ENCODE measurements at regions not wholly inside any gene's neighbourhood (a gene's known extent, or its start where the extent isn't known, plus 50 kb on each side); places are given as distances from the start of the nearest gene placed in this dataset.

- DNase-seq: no peak
Measured at GRCh38 chr9:95666096-95666784, 149.5 kb upstream of the PTCH1 start.

- DNase-seq: no peak
Measured at GRCh38 chr9:95653246-95653645, 136.5 kb upstream of the PTCH1 start.

- DNase-seq: no peak
Measured at GRCh38 chr9:95650720-95651119, 133.9 kb upstream of the PTCH1 start.

- no peak for DNase-seq
Measured at GRCh38 chr9:95649801-95650213, 133.0 kb upstream of the PTCH1 start.

- no peak for DNase-seq
Measured at GRCh38 chr9:95648225-95648624, 131.5 kb upstream of the PTCH1 start.

- DNase-seq: no peak
Measured at GRCh38 chr9:95645992-95646391, 129.2 kb upstream of the PTCH1 start.

- no peak for DNase-seq
Measured at GRCh38 chr9:95645579-95645978, 128.8 kb upstream of the PTCH1 start.

- DNase-seq: no peak
Measured at GRCh38 chr9:95644377-95644776, 127.6 kb upstream of the PTCH1 start.

GRCh38 chr9:95643619-95644018, 126.8 kb upstream of the PTCH1 start:
- DNase-seq: no peak

- DNase-seq: no peak
Measured at GRCh38 chr9:95642189-95642588, 125.4 kb upstream of the PTCH1 start.

- DNase-seq: no peak
Measured at GRCh38 chr9:95641586-95641985, 124.8 kb upstream of the PTCH1 start.

- DNase-seq: no peak
Measured at GRCh38 chr9:95640336-95640735, 123.6 kb upstream of the PTCH1 start.

- DNase-seq: no peak
Measured at GRCh38 chr9:95635986-95636671, 119.4 kb upstream of the PTCH1 start.

GRCh38 chr9:95634536-95634935, 117.8 kb upstream of the PTCH1 start:
- peak; percentile 93 for DNase-seq

- no peak for DNase-seq
Measured at GRCh38 chr9:95634114-95634513, 117.3 kb upstream of the PTCH1 start.

GRCh38 chr9:95629585-95629984, 112.8 kb upstream of the PTCH1 start:
- DNase-seq: no peak

- peak; percentile 63 for DNase-seq
Measured at GRCh38 chr9:95627802-95628201, 111.0 kb upstream of the PTCH1 start.

GRCh38 chr9:95626885-95627558, 110.3 kb upstream of the PTCH1 start:
- DNase-seq: no peak

- DNase-seq: no peak
Measured at GRCh38 chr9:95626341-95626740, 109.6 kb upstream of the PTCH1 start.

- DNase-seq: no peak
Measured at GRCh38 chr9:95623640-95624039, 106.9 kb upstream of the PTCH1 start.

GRCh38 chr9:95620722-95621121, 104.0 kb upstream of the PTCH1 start:
- no peak for DNase-seq

GRCh38 chr9:95620314-95620713, 103.5 kb upstream of the PTCH1 start:
- DNase-seq: no peak

- DNase-seq: no peak
Measured at GRCh38 chr9:95615246-95615645, 98.5 kb upstream of the PTCH1 start.

- DNase-seq: no peak
Measured at GRCh38 chr9:95613670-95614069, 96.9 kb upstream of the PTCH1 start.

Data from islet precursor cell (in vitro differentiated cells).